Kidney (tissue), 13 donors: ENCODE measurements at regions not wholly inside any gene's neighbourhood (a gene's known extent, or its start where the extent isn't known, plus 50 kb on each side); places are given as distances from the start of the nearest gene placed in this dataset.

Source experiments
- DNase-seq, 5 donors: peaks; one replicate each; pipeline ENCODE4 v3.0.0-alpha.2; 2013 to 2020
- FAIRE-seq: peaks from 2 replicates; lab custom pipeline; 2012; peaks lifted over from hg19 to GRCh38; lab: Jason Lieb, UNC
- H3K27ac ChIP-seq, 2 donors: one replicate each; pipeline ENCODE4 v1.7.0; 2013; ENCODE audit warnings: low read depth in 2 of 2, low read length in 2 of 2, inconsistent platforms in 1 of 2
- H3K27me3 ChIP-seq: one replicate; pipeline ENCODE4 v1.7.1; 2013; ENCODE audit warnings: low read length, inconsistent platforms; ENCODE audit not compliant: control insufficient read depth, insufficient read depth
- H3K36me3 ChIP-seq, 3 donors: one replicate each; pipeline versions ENCODE4 v1.7.0 to v1.7.1; 2013; ENCODE audit warnings: low read length in 3 of 3, control low read depth in 1 of 3, inconsistent platforms in 1 of 3; ENCODE audit not compliant: insufficient read depth in 3 of 3, control insufficient read depth in 2 of 3
- H3K4me1 ChIP-seq, 3 donors: one replicate each; pipeline versions ENCODE4 v1.7.0 to v1.7.1; 2013; ENCODE audit warnings: low read length in 3 of 3, inconsistent platforms in 1 of 3, low read depth in 1 of 3; ENCODE audit not compliant: control insufficient read depth in 2 of 3, insufficient read depth in 2 of 3
- H3K4me3 ChIP-seq, 3 donors: one replicate each; pipeline versions ENCODE4 v1.7.0 to v1.8.1; 2013; ENCODE audit warnings: low read length in 3 of 3, control low read depth in 1 of 3, inconsistent platforms in 1 of 3
- H3K9ac ChIP-seq, 3 donors: one replicate each; pipeline versions ENCODE4 v1.7.0 to v1.7.1; 2013; ENCODE audit warnings: low read length in 3 of 3, control low read depth in 1 of 3, inconsistent platforms in 1 of 3
- H3K9me3 ChIP-seq, 3 donors: one replicate each; pipeline versions ENCODE4 v1.7.0 to v1.7.1; 2013; ENCODE audit warnings: low read length in 3 of 3, control low read depth in 1 of 3, inconsistent platforms in 1 of 3; ENCODE audit not compliant: control insufficient read depth in 2 of 3, insufficient read depth in 1 of 3
- intact Hi-C: fragments of 100-400 bp; cut with DNase I; formaldehyde crosslinking; loops from one replicate; pipeline ENCODE4 v1.11.1; 2022
- TF ChIP-seq, protein P1 (sequence below): IDR thresholded peaks from 3 replicates; pipeline ENCODE4 v1.5.1; 2012; ENCODE audit warnings: mild to moderate bottlenecking, moderate library complexity, borderline replicate concordance; ENCODE audit not compliant: insufficient read depth; ENCODE audit errors: extremely low read depth
- donor health status: control.
- donor health status: control.
- donor health status: control.
- donor health status: control.
- donor health status: control.
- donor health status: DM: yes; HTN: yes; CAD: no.
- donor health status: Normal renal cell carcinoma (clear cell type).

DNA sequence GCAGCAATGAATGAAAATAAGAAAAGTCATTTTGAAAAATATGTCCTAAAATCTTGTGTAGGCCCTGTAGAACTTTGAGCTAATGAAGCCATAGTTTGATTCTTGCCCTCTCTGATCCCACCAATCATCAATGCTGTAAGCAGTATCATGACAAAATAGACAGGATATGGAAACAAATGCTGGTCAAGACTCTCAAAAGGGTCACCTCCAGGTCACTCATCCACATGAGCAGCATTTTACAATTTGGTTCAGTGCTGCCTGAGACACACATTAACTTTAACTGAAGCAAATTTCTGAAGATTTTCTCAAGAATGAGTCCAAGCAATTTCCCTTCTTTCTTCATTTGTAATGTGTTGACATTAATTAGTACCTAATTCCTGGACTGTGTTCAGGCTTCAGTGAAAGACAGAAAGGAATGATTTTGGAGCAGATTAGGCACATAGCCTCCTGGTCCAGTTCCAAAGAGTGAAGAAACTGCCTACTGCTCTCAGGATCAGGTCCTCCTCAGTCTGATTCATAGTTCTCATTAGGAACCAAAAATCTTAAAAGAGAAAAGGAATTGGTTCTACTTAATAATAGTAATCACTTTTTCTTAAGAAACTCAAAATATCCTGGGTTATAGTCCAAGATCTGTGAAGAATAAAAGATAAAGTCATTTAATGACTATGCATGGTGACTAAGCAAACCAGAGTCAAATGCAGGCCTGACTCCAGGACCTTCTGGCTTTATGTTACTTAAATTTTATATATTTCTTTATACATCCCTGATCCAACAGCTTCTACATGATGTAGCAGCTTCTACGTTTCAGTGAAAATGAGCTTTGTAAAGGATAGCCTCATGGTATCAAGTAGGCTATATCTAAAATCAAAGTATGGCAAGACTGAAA lies 192.1 kb upstream of the RGMB start:
- Histone ChIP-seq H3K27ac (no peak overlapping the region), H3K36me3 (no peaks in the 10 kb centered on the region), H3K4me3 (no peak overlapping the region), H3K9ac (no peak overlapping the region), H3K4me1 (no peaks in the 10 kb centered on the region), H3K27me3 (no peaks in the 10 kb centered on the region), H3K9me3 (no peaks in the 10 kb centered on the region)
- no peak for FAIRE-seq
- TF ChIP-seq, protein P1, sequence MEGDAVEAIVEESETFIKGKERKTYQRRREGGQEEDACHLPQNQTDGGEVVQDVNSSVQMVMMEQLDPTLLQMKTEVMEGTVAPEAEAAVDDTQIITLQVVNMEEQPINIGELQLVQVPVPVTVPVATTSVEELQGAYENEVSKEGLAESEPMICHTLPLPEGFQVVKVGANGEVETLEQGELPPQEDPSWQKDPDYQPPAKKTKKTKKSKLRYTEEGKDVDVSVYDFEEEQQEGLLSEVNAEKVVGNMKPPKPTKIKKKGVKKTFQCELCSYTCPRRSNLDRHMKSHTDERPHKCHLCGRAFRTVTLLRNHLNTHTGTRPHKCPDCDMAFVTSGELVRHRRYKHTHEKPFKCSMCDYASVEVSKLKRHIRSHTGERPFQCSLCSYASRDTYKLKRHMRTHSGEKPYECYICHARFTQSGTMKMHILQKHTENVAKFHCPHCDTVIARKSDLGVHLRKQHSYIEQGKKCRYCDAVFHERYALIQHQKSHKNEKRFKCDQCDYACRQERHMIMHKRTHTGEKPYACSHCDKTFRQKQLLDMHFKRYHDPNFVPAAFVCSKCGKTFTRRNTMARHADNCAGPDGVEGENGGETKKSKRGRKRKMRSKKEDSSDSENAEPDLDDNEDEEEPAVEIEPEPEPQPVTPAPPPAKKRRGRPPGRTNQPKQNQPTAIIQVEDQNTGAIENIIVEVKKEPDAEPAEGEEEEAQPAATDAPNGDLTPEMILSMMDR: no peak
- no peak for DNase-seq
- intact Hi-C loops: no loop called here

DNA sequence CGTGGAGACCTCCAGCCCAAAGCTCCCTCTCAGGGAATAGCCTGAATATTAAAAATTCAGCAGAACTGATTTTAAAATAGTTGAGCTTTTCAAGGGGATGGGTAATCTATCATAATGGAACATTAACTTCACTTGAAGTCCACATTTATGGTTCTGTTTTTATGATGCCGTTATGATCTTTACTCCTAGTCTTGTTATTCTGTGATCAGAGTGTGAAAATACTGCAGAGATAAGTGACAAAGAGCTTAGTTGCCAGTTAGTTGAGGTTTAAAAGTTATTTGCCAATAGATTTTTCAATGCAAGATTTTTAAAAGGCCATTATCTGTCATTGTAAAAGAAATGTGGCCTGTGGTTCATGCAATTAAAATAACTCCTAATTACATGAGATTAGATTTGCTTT lies 189.9 kb upstream of the RGMB start:
- intact Hi-C loops: no loop called here
- no peak overlapping the region for H3K4me3 ChIP-seq
- H3K27me3 ChIP-seq: no peaks in the 10 kb centered on the region

DNA sequence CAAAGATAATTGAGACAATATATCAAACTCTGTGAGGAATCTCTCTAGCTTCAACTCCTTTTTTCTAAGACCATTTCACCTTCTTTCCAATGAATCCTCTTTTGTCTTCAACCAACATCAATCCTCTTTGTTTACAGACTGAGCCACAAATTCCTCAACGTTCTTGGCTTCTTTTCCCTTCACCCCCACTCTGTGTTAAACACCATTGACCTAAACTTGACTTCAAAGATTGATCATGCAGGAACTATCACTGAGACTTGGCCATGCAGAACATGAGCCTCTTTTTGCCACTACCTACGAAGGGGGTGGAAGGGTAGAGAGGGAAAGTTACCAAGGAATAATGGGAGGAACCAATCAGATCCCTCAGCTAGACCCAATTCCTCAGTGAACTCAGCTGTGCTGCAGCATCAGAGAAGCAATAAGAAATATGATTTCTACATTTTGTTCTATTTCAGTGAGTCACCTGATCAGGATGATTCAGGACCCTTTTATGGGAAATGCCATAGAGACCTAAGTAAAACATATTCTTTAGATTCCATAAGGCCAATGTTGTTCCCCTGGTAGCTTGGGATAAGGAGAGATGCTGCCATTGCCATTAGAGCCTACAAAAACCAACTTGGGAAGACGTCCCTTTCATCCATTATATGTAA lies 187.7 kb upstream of the RGMB start:
- H3K27ac ChIP-seq: no peak overlapping the region
- no peak overlapping the region for H3K4me3 ChIP-seq
- H3K9ac ChIP-seq: no peak overlapping the region
- H3K27me3 ChIP-seq: no peaks in the 10 kb centered on the region
- DNase-seq: no peak
- FAIRE-seq: no peak
- TF ChIP-seq, protein P1: no peak
- no peaks in the 10 kb centered on the region for H3K4me1 ChIP-seq
- H3K9me3 ChIP-seq: no peaks in the 10 kb centered on the region
- intact Hi-C loops: no loop called here
- no peaks in the 10 kb centered on the region for H3K36me3 ChIP-seq

More for the DNA sequence above, 189.9 kb upstream of the RGMB start:
- Histone ChIP-seq H3K9me3 (no peaks in the 10 kb centered on the region), H3K27ac (no peak overlapping the region), H3K36me3 (no peaks in the 10 kb centered on the region), H3K9ac (no peak overlapping the region), H3K4me1 (no peaks in the 10 kb centered on the region)
- no peak for FAIRE-seq
- TF ChIP-seq, protein P1: no peak
- DNase-seq: no peak
